Gastroesophageal sphincter (tissue), 4 donors: ENCODE measurements at regions not wholly inside any gene's neighbourhood (a gene's known extent, or its start where the extent isn't known, plus 50 kb on each side); places are given as distances from the start of the nearest gene placed in this dataset.

Source experiments
- ATAC-seq: fragments of 150-250 bp; one replicate; pipeline ENCODE4 v1.9.1; 2016; ENCODE audit warnings: mild to moderate bottlenecking, moderate library complexity
- H3K27ac ChIP-seq, 4 donors: fragments of 200-600 bp; sonication (generic) in 3 of 4; 1 replicate in 3 of 4; 2 replicates in 1 of 4; pipeline ENCODE4 v1.5.1; 2016 to 2019
- H3K27me3 ChIP-seq: fragments of 200-600 bp; sonication (generic); one replicate; pipeline ENCODE4 v1.5.1; 2019
- H3K36me3 ChIP-seq, 2 donors: fragments of 200-600 bp; sonication (generic); one replicate each; pipeline ENCODE4 v1.5.1; 2019; ENCODE audit warnings: control low read depth in 1 of 2
- H3K4me1 ChIP-seq, 3 donors: fragments of 200-600 bp; sonication (generic); 1 replicate in 2 of 3; 2 replicates in 1 of 3; pipeline ENCODE4 v1.5.1; 2016 to 2019; ENCODE audit warnings: control low read depth in 2 of 3
- H3K4me3 ChIP-seq, 2 donors: fragments of 200-600 bp; sonication (generic); one replicate each; pipeline ENCODE4 v1.5.1; 2019; ENCODE audit warnings: mild to moderate bottlenecking in 1 of 2, moderate library complexity in 1 of 2
- H3K9me3 ChIP-seq, 3 donors: fragments of 200-600 bp; sonication (generic); one replicate each; pipeline ENCODE4 v1.5.1; 2017 to 2019; ENCODE audit warnings: control low read depth in 2 of 3
- CTCF ChIP-seq, 4 experiments: fragments of 200-600 bp in 2 of 4; fragments of 450-650 bp in 2 of 4; sonication (generic) in 1 of 4; IDR thresholded peaks; one replicate each; pipeline ENCODE4 v1.5.1; 2017 to 2019; ENCODE audit warnings: antibody characterized with exemption in 4 of 4, mild to moderate bottlenecking in 2 of 4, moderate library complexity in 2 of 4
- EP300 ChIP-seq: sonication (generic); formaldehyde crosslinking; IDR thresholded peaks from one replicate; pipeline ENCODE4 v1.6.1; 2017; ENCODE audit warnings: antibody characterized with exemption, mild to moderate bottlenecking
- POLR2A ChIP-seq, 2 donors: fragments of 450-650 bp; IDR thresholded peaks; one replicate each; pipeline ENCODE4 v1.6.1; 2017; ENCODE audit warnings: antibody characterized with exemption in 2 of 2, mild to moderate bottlenecking in 2 of 2, moderate library complexity in 1 of 2
- POLR2AphosphoS5 ChIP-seq: sonication (generic); formaldehyde crosslinking; IDR thresholded peaks from one replicate; pipeline ENCODE4 v1.6.1; 2017; ENCODE audit warnings: antibody characterized with exemption
- WGBS, 2 donors: methylation state at CpG; one replicate each; pipeline ENCODE4 v1.1.5; 2018; ENCODE audit warnings: low coverage in 1 of 2; 5-methylcytosine and 5-hydroxymethylcytosine counted together

- H3K9me3 ChIP-seq = peaks cover 0 to 6% (median 0%) of the 10 kb centered on the region in 3 donors
- H3K27me3 ChIP-seq = no peaks in the 10 kb centered on the region
- no peak for TF ChIP-seq EP300
- TF ChIP-seq POLR2A (IDR thresholded peaks at IDR 0.05) = no peak
- TF ChIP-seq CTCF (IDR thresholded peaks at IDR 0.05) = no peak
- TF ChIP-seq POLR2AphosphoS5 = no peak
- no peaks in the 10 kb centered on the region for H3K36me3 ChIP-seq
- no peak overlapping the region for H3K27ac ChIP-seq
- H3K4me3 ChIP-seq = no peak overlapping the region
- H3K4me1 ChIP-seq = no peaks in the 10 kb centered on the region
- ATAC-seq = no peak
- 100% methylated on average over 4 of the region's 16 CpGs; no CpG with 5 or more reads in 1 of the 2 donors for WGBS, 2 donors
Measured at GRCh38 chr1:73105755-73106154, 823.4 kb upstream of the NEGR1 start.

GRCh38 chr1:73104749-73105148 lies 822.4 kb upstream of the NEGR1 start:
- Histone ChIP-seq H3K27ac (no peak overlapping the region), H3K9me3 (peaks cover 0 to 6% (median 0%) of the 10 kb centered on the region in 3 donors), H3K4me1 (no peaks in the 10 kb centered on the region), H3K4me3 (no peak overlapping the region), H3K36me3 (no peaks in the 10 kb centered on the region), H3K27me3 (no peaks in the 10 kb centered on the region)
- 88 to 100% methylated on average over 1 to 4 of the region's 8 CpGs for WGBS, 2 donors
- ATAC-seq = no peak
- TF ChIP-seq POLR2A (IDR thresholded peaks at IDR 0.05) (no peak), CTCF (IDR thresholded peaks at IDR 0.05) (no peak), EP300 (no peak), POLR2AphosphoS5 (no peak)

GRCh38 chr1:73100216-73100615 lies 817.9 kb upstream of the NEGR1 start:
- ATAC-seq = no peak
- WGBS, 2 donors = 73% methylated on average over 2 to 4 of the region's 4 CpGs
- no peaks in the 10 kb centered on the region for H3K27me3 ChIP-seq
- no peak overlapping the region for H3K4me3 ChIP-seq
- no peaks in the 10 kb centered on the region for H3K4me1 ChIP-seq
- TF ChIP-seq POLR2AphosphoS5 (no peak), POLR2A (IDR thresholded peaks at IDR 0.05) (no peak)
- H3K9me3 ChIP-seq = no peaks in the 10 kb centered on the region
- no peak overlapping the region for H3K27ac ChIP-seq
- no peaks in the 10 kb centered on the region for H3K36me3 ChIP-seq

- TF ChIP-seq CTCF (IDR thresholded peaks at IDR 0.05) (no peak), EP300 (no peak), POLR2A (IDR thresholded peaks at IDR 0.05) (no peak), POLR2AphosphoS5 (no peak)
- H3K4me3 ChIP-seq = no peak overlapping the region
- H3K36me3 ChIP-seq = no peaks in the 10 kb centered on the region
- peaks cover 0 to 8% (median 0%) of the 10 kb centered on the region in 3 donors for H3K9me3 ChIP-seq
- no peaks in the 10 kb centered on the region for H3K4me1 ChIP-seq
- no peak overlapping the region for H3K27ac ChIP-seq
- ATAC-seq = no peak
- no peaks in the 10 kb centered on the region for H3K27me3 ChIP-seq
Measured at GRCh38 chr1:73097917-73098316, 815.6 kb upstream of the NEGR1 start.

GRCh38 chr1:73096841-73097240 lies 814.5 kb upstream of the NEGR1 start:
- no peak for TF ChIP-seq CTCF (IDR thresholded peaks at IDR 0.05)
- no peak for TF ChIP-seq POLR2AphosphoS5
- TF ChIP-seq POLR2A (IDR thresholded peaks at IDR 0.05) = no peak
- TF ChIP-seq EP300 = no peak
- ATAC-seq = no peak
- WGBS, 2 donors = 75 to 80% methylated on average over 1 of the region's 1 CpG

More at GRCh38 chr1:73096841-73097240, 814.5 kb upstream of the NEGR1 start:
- no peaks in the 10 kb centered on the region for H3K27me3 ChIP-seq
- H3K27ac ChIP-seq = no peak overlapping the region
- H3K4me3 ChIP-seq = no peak overlapping the region
- H3K4me1 ChIP-seq = no peaks in the 10 kb centered on the region
- H3K9me3 ChIP-seq = peaks cover 0 to 12% (median 0%) of the 10 kb centered on the region in 3 donors
- H3K36me3 ChIP-seq = no peaks in the 10 kb centered on the region
